Kidney capillary endothelial cell (primary cell): ENCODE measurements at regions not wholly inside any gene's neighbourhood (a gene's known extent, or its start where the extent isn't known, plus 50 kb on each side); places are given as distances from the start of the nearest gene placed in this dataset.
"Not testable (repeated sequence)": the region's sequence is repeated elsewhere in the genome, so short reads cannot be mapped to it uniquely, and the experiment has no call there.

Experiments
- DNase-seq: peaks from one replicate; pipeline ENCODE4 v3.0.0-alpha.2; 2018; ENCODE audit warnings: low spot score

DNA sequence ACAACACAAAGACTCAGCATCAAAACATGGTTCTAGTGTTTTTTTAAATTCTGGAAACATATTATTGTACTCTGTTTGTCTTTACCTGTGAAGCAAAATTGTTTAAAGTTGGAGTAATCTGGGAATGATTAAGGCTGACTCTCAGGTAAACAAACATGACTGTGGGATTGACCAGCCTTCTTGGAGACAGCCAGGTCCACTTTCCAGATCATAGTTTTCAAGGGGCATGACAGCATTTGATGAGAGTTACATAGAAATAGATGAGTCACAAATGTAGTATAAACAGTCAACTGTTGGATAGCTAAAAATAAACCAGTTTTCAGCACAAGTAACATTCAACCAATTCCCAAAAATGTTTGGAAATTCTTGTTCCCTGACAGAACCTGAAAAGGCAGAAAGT lies 1680.9 kb downstream of the OLFM4 start:
- no peak for DNase-seq

GRCh38 chr13:54733639-54734038 lies 1705.0 kb downstream of the OLFM4 start:
- no peak for DNase-seq

DNA sequence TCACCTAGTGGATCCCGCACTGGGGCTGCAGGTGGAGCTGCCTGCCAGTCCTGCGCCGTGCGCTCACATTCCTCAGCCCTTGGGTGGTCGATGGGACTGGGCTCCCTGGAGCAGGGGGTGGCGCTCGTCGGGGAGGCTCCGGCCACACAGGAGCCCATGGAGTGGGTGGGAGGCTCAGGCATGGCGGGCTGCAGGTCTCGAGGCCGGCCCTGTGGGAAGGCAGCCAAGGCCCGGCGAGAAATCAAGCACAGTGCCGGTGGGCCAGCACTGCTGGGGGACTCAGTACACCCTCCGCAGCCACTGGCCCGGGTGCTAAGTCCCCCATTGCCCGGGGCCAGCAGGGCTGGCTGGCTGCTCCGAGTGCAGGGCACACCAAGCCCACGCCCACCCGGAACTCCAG lies 1708.6 kb downstream of the OLFM4 start:
- not testable (repeated sequence) for DNase-seq

GRCh38 chr13:54742984-54743383 lies 1714.4 kb downstream of the OLFM4 start:
- no peak for DNase-seq

DNA sequence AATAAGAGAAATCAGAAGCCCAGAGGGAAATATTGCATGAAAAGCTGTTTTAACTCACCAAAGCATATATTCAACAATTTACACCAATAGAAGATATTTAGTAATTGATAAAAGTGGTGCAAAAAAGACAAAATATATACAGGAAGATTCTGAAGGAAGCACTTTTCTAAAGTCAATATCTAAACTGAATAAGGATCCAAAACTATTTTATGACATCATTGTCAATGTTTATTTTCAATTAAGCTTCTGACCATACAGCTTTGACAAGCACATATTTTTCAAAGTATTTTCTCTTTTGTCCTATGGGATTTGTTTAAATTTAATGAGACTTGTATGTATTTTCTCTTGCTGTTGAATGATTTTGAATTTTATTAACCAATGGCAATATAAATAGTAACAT lies 1716.1 kb downstream of the OLFM4 start:
- DNase-seq: no peak

DNA sequence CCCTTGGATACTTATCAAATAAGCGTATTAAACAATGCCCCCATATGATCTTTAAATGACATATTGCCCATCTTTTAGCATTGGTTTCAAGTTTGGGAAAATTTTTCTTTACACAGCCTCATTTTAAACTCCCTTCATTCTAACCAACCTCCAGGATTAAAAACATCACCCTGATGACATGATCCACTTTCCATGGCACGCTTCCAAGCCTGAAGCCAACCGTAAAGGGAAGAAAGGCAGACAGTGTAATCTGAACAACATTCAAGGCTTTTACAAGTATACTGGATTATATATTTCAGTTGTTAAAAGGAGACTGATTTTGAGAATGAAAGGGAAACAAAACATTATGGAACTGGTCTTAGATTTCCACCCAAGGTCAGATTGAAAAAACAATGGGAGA lies 1721.9 kb downstream of the OLFM4 start:
- no peak for DNase-seq

DNA sequence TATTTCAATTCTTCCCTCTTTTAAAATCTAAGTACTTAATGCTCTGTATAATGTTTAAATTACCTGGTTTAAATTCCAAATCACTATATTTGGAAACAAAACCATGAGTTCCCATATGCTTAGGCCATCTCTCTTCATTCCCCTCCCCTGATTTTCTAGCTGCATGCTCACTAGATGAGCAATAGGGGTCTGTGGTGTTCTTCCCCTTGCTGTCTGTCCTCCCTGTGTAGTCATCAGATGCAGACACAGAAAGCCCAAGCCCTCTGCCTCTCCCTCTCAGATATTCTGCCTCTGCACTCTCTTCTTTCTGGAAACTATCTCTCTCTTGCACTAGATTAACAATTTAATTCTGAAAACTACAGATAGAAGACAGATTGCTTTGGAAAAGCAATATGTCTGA lies 1730.2 kb downstream of the OLFM4 start:
- DNase-seq: no peak

GRCh38 chr13:54768214-54768613 lies 1739.6 kb downstream of the OLFM4 start:
- no peak for DNase-seq

- no peak for DNase-seq
Observed at GRCh38 chr13:54775501-54776191, 1747.0 kb downstream of the OLFM4 start.

DNA sequence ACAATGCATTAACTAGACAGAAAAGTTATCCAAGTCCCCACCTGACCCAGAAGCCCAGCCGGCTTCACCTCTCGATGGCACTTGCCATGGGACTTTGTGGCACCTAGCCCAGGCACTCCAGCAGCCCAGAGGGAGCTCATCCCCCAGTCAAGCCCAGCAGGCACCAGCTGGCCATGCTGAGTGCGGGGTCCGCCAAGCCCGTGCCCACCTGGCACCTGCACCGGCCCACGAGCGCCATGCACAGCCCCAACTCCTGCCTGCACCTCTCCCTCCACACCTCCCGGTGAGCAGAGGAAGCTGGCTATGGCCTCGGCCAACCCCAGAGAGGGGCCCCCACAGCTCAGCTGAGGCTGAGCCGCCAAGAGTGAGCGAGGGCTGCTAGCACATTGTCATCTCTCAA lies 1759.1 kb downstream of the OLFM4 start:
- DNase-seq: no peak

DNA sequence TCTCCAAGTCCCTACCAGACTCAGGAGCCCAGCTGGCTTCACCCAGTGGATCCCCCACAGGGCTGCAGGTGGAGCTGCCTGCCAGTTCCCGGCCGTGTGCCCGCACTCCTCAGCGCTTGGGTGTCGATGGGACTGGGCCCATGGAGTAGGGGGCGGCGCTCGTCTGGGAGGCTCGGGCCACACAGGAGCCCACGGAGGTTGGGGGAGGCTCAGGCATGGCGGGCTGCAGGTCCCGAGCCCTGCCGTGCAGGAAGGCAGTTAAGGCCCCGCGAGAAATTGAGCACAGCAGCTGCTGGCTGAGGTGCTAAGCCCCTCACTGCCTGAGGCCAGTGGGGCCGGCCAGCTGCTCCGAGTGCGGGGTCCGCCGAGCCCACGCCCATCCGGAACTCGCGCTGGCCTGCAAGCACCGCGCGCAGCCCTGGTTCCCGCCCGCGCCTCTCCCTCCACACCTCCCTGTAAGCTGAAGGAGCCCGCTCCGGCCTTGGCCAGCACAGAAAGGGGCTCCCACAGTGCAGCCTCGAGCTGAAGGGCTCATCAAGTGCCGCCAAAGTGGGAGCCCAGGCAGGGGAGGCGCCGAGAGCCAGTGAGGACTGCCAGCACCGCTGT lies 1771.1 kb downstream of the OLFM4 start:
- no peak for DNase-seq

- DNase-seq: no peak
Observed at GRCh38 chr13:54802226-54802625, 1773.6 kb downstream of the OLFM4 start.

DNA sequence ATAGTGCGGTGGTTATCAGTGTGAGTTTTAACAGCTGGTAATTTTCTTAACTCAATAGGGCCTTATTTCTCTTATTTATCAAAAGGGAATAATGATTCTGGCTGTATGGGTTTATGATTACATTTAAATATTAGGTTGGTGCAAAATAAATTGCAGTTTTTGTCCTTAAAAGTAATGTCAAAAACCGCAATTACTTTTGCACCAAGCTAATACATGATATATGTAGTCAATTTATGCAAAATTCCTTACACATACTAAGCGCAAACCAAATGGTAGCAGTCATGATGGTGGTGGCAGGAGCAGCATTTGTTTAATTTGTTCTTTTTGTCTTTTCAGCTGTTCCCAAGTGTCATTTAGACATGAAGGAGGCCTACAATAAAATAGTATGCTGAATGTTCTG lies 1777.1 kb downstream of the OLFM4 start:
- no peak for DNase-seq

DNA sequence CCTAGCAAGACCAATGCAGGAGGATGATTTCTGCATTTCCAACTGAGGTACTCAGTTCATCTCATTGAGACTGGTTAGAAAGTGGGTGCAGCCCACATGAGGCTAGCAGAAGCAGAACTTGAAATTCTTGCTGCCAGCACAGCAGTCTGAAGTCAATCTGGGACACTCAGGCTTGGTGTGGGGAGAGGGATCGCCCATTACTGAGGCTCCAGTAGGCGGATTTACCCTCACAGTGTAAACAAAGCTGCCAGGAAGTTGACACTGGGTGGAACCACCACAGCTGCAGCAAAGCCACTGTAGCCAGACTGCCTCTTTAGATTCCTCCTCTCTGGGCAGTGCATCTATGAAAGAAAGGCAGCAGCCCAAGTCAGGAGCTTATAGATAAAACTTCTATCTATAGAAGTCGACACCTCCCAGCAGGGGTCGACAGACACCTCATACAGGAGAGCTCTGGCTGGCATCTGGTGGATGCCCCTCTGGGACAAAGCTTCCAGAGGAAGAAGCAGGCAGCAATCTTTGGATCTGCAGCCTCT lies 1793.4 kb downstream of the OLFM4 start:
- DNase-seq: not testable (repeated sequence)

- DNase-seq: not testable (repeated sequence)
Observed at GRCh38 chr13:54829391-54830068, 1800.9 kb downstream of the OLFM4 start.

- DNase-seq: no peak
Observed at GRCh38 chr13:54836273-54836672, 1807.7 kb downstream of the OLFM4 start.

GRCh38 chr13:54841682-54842081 lies 1813.1 kb downstream of the OLFM4 start:
- no peak for DNase-seq

DNA sequence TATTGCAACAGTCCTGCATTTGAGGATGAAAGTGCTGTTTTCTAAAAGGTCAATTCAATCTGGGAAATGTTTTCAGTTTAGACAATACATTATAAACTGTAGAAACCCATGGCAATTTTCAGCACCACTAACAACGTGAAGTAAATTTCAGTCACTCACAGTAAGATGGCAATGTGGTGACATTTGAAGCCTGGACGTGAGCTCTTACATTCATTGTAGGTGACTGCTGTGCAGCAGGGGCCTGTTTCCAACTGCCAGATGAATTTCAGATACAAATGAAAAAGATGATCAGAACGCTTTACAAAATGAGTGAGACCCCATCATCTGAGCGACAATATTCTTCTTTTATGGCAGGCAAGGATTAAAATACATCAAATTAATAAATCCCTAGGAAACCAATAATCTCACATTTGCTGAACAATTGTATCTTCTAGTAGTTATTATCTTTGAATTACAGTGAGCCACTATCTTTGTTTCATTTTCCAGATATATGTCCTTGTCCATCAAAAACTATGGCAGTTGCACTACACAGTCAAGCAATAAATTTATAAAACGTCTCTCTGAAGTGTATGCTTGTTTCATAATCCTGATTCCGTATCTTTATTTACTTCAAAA lies 1816.8 kb downstream of the OLFM4 start:
- no peak for DNase-seq

DNA sequence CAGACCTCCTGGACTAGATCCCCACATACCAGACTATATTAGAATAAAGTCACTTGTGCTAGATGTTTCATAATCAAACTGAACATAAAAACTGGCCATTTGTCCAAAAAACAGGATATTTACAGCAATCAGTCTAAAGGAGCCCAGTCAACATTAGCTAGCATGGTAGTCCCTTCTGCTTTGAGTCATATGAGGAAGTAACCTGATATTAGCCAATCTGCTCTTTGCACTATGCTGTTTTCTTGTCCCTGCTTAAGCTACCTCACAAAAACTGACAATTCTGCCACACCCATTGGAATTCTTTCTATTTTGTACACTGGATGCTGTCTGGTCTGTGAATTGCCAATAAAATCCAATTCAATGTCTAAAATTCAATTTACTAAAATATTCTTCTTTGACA lies 1824.2 kb downstream of the OLFM4 start:
- DNase-seq: no peak

GRCh38 chr13:54859827-54860226 lies 1831.2 kb downstream of the OLFM4 start:
- DNase-seq: no peak

GRCh38 chr13:54875111-54875510 lies 1846.5 kb downstream of the OLFM4 start:
- no peak for DNase-seq

DNA sequence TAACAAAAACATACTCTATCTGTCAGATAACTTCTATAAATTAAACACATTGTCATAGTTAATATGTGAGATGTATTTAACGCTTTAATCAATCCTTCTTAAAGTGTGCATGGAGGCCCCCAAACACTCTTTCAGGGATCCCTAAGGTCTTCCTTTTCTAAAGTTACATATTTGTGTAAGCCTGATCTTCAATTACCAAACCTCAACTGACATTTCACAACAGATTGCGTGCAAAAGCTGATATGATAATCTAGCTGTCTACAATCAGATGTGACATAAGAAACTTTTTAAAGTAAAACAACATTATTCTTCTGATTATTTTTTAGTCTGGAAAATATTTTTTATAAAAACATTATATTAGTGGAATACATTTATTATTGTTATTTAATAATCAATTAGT lies 1850.4 kb downstream of the OLFM4 start:
- no peak for DNase-seq

GRCh38 chr13:54884682-54885081 lies 1856.1 kb downstream of the OLFM4 start:
- DNase-seq: no peak
